ENCODE measurements at regions not wholly inside any gene's neighbourhood (a gene's known extent, or its start where the extent isn't known, plus 50 kb on each side); places are given as distances from the start of the nearest gene placed in this dataset.

DNA sequence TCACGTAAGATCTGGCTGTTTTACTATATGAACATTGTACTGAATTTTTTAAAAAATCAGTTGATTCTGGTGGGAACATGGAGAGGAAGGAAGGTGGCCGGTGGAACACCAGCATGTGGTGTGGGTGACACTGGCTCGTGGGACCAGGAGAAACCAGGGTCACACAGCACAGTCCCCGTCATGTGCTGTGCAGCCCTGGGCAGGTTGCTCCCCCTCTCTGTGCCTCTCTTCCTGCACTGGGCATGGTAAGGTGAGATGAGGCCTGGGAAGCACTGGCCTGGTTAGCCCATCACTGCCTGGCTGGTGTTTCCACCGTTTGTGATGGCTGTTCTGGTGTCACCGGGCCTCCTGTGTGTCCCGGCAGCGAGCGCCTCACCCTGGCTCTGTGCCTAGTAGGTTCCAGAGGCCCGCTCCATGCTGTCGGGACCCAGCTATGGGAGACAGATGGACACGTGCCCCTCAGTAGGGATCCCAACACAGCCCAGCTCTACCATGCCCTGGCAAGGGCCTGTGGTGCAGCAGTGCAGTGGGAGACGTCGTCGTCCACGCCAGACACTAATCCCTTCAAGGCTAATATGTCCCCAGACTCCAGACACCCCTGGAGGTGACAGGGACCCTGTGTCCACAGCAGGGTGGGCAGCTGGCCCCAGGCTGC, 88.2 kb upstream of the LINC01488 start:
- no peak for DNase-seq (ENCODE audit: low spot score)

DNA sequence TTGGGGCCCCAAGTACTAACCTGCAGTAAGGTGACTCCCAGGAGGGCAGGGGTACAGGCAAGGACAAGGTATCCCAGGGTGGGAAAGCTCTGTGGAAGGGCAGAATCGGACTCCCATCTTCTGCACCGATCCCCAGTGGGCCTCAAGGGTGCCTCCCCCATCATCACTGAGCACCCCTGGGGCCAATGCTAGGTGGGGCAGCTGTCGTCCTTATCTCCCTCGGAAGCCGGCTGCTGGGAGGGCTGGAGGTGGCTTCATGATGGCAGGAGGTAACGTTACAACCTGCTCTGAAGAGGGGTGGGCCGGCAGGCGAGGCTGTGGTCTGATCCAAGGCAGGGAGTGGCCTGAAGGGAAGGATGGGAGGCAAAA, 87.6 kb upstream of the LINC01488 start:
- no peak for DNase-seq (ENCODE audit: low spot score)

DNA sequence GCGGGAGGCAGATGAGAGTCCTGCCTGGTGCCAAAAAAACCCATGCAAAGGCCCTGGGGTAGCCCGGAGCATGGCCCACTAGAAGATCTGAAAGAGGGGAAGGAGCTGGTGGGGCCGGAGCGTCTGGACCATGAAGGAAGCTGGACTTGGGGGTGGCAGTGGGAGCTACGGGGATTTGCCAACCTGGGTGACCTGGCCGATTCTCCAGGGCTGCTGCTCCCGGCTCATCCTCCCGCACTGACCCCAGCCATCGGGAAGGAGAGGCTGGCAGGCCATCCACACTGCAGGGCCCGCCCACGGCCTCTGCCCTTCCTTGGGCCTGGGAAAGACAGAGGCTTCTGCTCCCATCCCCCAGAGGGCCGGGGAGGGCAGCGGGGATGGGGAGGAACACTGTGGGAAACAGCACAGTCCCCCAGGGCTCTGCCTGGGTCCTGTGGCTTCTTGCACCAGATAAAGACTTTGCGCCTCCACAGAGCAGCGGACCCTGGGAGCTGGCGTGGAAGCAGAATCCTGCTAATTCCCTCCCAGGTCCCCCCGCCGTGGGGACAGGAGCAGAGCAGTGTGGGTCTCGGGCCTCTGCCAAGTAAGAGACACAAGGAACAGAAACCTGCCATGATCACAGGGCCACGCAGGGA, 87.1 kb upstream of the LINC01488 start:
- DNase-seq (ENCODE audit: low spot score), result no peak

DNA sequence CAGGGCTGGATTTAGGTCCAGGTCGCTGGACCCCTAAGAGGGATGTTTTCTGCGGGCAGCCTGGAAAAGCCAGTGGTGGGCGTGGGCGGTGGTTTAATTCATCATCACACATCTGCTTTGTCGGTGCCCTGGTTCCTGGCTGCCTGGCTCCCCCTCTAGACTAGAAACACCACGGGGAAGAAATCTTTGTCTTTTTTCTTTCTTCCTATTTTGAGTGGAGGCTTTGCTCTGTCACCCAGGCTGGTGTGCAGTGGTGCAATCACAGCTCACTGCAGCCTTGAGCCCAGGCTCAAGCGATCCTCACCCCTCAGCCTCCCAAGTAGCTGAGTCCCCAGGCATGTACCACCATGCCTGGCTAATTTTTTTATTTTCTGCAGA, 86.6 kb upstream of the LINC01488 start:
- no peak for DNase-seq (ENCODE audit: low spot score)

DNA sequence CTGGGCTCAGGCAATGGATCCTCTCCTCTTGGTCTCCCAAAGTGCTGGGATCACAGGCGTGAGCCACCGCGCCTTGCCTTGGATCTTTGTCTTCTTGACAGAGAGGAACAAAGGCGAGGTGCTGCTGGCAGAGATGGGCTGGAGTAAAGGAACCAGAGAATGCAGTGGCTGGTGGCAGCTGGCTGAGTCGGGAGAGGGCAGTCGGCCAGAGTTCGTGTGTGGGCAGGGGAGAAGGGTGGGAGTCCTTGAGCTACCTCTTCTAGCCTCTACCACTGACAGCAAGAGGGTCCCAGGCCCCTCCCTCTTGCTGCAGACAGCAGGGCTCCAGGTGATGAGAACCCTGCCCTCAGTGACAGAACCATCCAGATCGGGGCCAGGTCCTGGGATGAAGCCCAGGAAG, 86.2 kb upstream of the LINC01488 start:
- no peak for DNase-seq (ENCODE audit: low spot score)

DNA sequence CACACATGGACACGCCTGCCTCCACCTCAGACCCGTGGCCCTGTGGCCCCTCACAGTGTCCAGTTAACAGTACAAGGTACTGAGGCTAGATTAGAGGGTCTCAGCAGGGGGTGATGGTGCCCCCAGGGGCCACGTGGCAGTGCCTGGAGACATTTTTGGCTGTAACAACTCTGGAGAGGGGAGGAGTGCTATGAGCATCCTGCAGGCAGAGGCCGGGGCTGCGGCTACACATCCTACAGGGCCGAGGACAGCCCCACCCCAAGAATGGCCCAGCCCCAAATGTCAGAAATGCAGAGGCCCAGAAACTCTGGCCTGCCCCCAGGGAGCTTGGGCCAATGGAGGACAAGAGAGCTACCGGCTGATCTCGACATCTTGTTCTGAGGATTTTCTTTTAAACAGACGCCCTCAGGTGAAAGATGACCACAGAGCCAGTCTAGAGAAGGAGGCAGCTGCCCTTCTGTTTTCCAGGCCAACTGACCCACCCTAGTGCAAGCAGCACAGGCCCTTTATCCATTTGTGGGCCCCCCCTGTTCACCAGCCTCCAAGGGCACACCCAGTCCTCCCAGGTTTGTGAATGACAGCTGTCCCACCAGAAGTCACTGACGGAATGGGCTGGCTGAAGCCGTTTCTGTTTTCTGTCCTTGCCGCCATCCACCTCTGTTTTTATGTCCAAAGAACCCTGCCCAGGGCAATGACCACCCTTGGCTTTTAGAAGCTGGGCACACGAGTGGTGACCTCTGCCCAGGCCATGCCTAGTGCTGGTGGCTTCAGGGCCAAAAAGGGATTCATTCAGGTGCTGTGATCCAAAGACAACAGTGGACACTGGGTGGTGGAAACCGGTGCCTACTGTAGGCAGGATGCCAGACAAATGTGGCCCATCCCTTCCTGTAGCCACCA, 85.2 kb upstream of the LINC01488 start:
- DNase-seq (ENCODE audit: low spot score), result no peak

DNA sequence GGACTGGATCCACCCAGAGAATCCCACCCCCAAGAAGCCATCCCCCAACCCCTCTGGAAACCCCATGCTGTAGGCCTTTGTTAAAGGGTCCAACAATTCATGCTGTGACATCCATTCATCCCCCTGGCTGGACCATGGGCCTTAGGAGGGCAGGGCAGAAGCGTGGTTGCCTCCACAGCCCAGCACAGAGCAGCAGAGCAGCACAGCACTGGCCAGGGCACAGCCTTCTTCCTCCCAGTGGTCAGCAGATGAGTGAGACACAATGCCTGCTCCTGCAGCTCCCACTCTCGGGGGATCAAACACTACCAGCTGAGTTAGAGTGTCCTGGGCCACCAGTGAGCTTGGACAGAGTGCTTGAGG, 84.5 kb upstream of the LINC01488 start:
- no peak for DNase-seq (ENCODE audit: low spot score)

DNA sequence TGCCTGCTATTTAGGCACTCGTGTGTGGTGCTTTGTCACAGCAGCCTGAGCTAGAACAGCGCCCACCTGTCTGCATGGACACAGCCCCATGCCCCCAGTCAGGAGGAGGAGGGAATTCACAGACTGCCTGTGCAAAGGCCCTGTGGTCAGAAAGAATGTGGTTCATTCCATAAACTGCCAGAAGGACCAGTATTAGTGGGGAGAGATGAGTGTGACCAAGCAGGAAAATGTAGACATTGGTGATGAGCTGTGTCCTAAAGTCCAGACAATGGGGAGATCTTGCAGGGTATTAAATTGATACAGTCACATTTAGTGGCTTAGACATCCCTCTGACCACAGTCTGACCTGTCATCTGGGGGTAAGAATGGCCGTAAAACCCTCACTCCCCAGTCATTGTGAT, 83.7 kb upstream of the LINC01488 start:
- no peak for DNase-seq (ENCODE audit: low spot score)

- peak; percentile 40 for DNase-seq (ENCODE audit: low spot score)
These were observed 82.7 kb upstream of the LINC01488 start for GRCh38 chr11:69398529-69399492.

DNA sequence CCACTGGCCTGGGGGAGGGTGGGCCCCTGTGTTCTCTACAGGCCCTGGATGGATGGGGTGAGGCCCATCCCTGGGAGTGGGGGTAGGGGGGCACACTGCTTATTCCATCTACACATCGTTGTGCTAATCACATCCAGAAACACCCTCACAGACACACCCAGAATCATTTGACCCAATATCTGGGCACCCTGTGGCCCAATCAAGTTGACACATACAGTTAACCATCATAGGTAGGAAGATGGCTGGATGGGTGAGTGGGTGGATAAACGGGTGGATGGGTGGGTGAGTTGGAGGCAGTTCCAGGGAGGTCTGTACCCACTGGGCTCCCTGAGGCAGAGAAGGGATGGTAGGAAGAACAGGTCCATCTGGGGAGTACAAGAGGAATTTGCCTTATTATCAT, 81.3 kb upstream of the LINC01488 start:
- no peak for DNase-seq (ENCODE audit: low spot score)

GRCh38 chr11:69400771-69401590, 80.5 kb upstream of the LINC01488 start:
- DNase-seq (ENCODE audit: low spot score), result no peak

DNA sequence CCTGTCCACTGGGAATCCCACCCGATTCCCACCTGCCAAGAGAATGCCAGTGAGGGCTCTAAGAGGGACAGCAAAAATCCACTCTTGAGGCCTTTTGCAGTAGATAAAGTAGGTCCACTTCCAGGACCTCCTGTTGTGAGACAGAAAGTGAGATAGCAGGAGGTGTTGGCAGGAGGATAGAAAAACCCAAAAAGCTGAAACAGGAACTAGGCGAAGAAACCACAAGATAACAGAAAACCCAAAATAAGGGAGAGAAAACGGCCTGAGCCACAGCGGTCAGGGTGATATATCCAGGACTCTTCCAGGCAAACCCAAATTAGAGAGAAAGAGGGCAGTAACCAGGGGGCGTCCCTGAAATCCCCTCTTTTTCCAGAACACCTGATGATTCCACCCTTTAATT, 79.7 kb upstream of the LINC01488 start:
- no peak for DNase-seq (ENCODE audit: low spot score)

DNA sequence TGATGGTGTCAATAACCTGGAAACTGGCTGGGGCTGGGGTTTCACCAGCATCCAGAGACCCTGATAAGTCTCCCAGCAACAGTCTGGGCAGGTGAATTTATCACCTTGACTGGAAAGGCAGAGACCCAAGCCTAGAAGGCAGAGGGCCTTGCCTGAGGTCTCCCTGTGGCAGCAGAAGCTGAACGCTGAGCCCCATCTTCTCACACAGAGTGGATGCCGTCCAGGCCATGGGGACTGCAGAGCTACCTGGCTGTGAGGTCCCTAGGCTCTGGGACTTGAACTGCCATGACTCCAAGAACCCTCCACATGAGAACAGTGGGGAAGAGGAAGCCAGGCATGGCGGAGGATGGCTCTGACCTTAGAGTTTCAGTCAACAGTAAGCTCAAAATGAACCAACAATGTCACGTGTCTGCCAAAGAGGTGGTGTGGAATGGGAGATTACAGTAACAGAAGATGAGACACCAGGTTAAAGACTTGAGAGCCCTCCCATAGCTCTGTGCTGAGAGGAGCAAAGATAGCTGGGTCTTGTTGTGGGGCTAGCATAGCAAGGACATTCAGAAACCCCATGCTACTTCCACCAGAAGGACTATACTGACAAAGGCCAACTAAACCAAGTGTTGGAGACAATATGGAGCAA, 79.1 kb upstream of the LINC01488 start:
- DNase-seq (ENCODE audit: low spot score), result no peak

DNA sequence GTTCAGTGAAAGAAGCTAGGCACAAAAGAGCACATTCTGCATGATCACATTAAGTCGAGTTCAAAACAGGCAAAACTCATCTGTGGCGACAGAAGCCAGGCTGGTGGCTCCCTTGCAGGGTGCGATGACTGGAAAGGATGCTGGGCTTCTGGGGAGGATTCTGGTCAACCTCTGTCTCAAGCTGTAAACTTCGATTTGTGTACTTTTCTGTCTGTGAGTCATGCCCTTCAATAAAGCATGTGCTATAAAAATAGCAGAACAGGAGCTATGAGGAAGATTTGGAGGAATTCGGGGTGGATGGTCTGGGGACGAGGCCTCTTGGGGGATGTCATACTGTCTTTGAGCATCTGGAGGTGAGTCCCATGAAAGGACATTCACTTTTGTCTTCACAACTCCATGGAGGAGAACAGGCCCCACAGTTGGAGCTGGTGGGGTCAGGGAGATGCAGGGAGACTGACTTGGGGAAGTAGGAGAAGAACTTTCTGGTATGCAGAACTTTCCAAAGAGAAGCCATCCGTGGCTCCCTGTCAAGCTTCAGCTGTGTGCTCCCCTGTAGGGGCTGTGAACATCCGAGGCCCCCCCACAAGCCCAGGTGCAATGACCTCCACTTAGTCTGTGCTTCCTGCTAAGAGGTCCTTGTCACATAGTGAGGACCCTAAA, 77.8 kb upstream of the LINC01488 start:
- no peak for DNase-seq (ENCODE audit: low spot score)

GRCh38 chr11:69406060-69406459, 75.4 kb upstream of the LINC01488 start:
- DNase-seq (ENCODE audit: low spot score), result no peak

GRCh38 chr11:69409812-69410645, 71.4 kb upstream of the LINC01488 start:
- no peak for DNase-seq (ENCODE audit: low spot score)

GRCh38 chr11:69411257-69411924, 70.1 kb upstream of the LINC01488 start:
- no peak for DNase-seq (ENCODE audit: low spot score)

DNA sequence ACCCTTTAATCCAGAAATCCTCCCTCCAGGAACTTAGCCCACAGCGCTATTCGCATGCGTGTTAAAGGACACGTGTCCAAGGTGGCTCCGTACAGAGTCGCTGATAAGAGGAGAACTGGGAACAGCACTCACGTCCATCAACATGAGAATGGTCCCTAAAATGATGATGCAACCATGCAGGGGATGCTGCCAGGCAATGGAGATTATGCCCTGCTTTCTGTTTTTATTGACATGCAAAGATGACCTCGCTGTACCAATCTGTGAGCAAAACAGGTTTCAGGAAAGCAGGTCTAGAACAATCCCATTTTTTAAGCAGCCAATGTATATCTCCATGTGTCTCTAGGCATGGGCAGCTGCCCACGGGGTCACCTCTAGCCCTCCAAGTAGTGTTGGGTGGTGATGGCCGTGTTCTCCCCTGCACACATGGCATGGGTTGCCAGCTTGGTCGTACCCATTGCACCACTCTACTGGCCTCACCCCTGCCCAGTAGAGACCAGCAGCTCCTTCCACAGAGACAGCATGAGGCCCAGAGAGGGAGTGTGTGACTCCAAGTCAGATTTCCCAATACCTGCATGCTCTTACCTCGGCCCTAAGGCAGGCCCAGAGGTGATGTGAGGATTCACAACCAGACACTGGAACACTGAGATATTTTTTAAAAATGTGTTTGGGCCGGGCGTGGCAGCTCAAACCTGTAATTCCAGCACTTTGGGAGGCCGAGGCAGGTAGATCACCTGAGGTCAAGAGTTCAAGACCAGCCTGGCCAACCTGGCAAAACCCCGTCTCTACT, 68.3 kb upstream of the LINC01488 start:
- DNase-seq (ENCODE audit: low spot score), result no peak

All from mucosa of gallbladder (tissue), 1 donor.